Lower lobe of right lung (tissue), 2 donors: ENCODE measurements at regions not wholly inside any gene's neighbourhood (a gene's known extent, or its start where the extent isn't known, plus 50 kb on each side); places are given as distances from the start of the nearest gene placed in this dataset.

Source experiments
- ATAC-seq, 2 donors: fragments of 200-7000 bp; cut with Tn5 transposase; one replicate each; pipeline ENCODE4 v1.9.1; 2020 to 2022; ENCODE audit warnings: mild to moderate bottlenecking in 2 of 2, moderate library complexity in 2 of 2
- DNase-seq: peaks from one replicate; pipeline ENCODE4 v3.0.0-alpha.2; 2020
- H3K27ac ChIP-seq: fragments of 200-600 bp; one replicate; pipeline ENCODE4 v1.8.0; 2022
- H3K27me3 ChIP-seq: fragments of 200-600 bp; one replicate; pipeline ENCODE4 v1.8.0; 2022; ENCODE audit warnings: low read depth
- H3K36me3 ChIP-seq: fragments of 200-600 bp; one replicate; pipeline ENCODE4 v1.8.0; 2022; ENCODE audit warnings: mild to moderate bottlenecking
- H3K4me1 ChIP-seq: fragments of 200-600 bp; one replicate; pipeline ENCODE4 v1.8.0; 2022
- H3K4me3 ChIP-seq: fragments of 200-600 bp; one replicate; pipeline ENCODE4 v1.8.0; 2022; ENCODE audit warnings: mild to moderate bottlenecking
- H3K9me3 ChIP-seq: fragments of 200-600 bp; one replicate; pipeline ENCODE4 v1.8.0; 2022
- CTCF ChIP-seq: fragments of 200-600 bp; IDR thresholded peaks from one replicate; pipeline ENCODE4 v1.8.0; 2022; ENCODE audit warnings: antibody characterized with exemption, mild to moderate bottlenecking
- intact Hi-C: fragments of 100-400 bp; cut with DNase I; formaldehyde crosslinking; loops from one replicate; pipeline ENCODE4 v1.11.0; 2022
- donor health status: DM: no; HTN: yes; CAD: no; lungs with severe emphysema.

GRCh38 chr13:39954476-39954875, 299.0 kb downstream of the COG6 start:
- Histone ChIP-seq H3K27ac (no peak overlapping the region), H3K4me1 (peaks cover 5% of the 10 kb centered on the region), H3K4me3 (no peak overlapping the region), H3K27me3 (no peaks in the 10 kb centered on the region), H3K9me3 (no peaks in the 10 kb centered on the region), H3K36me3 (no peaks in the 10 kb centered on the region)
- ATAC-seq: no peak
- intact Hi-C loops: no loop called here
- no peak for DNase-seq
- TF ChIP-seq CTCF: no peak

GRCh38 chr13:39955560-39955959, 300.1 kb downstream of the COG6 start:
- no peak for TF ChIP-seq CTCF
- DNase-seq (no peak), ATAC-seq (no peak)
- intact Hi-C loops: no loop called here
- no peaks in the 10 kb centered on the region for H3K27me3 ChIP-seq
- peaks cover 5% of the 10 kb centered on the region for H3K4me1 ChIP-seq
- no peaks in the 10 kb centered on the region for H3K9me3 ChIP-seq
- no peaks in the 10 kb centered on the region for H3K36me3 ChIP-seq
- no peak overlapping the region for H3K4me3 ChIP-seq
- H3K27ac ChIP-seq: no peak overlapping the region

- no peak for TF ChIP-seq CTCF
- no peaks in the 10 kb centered on the region for H3K27me3 ChIP-seq
- H3K27ac ChIP-seq: no peak overlapping the region
- H3K4me3 ChIP-seq: no peak overlapping the region
- no peak for ATAC-seq
- no peak for DNase-seq
- no peaks in the 10 kb centered on the region for H3K9me3 ChIP-seq
- peaks cover 5% of the 10 kb centered on the region for H3K4me1 ChIP-seq
- H3K36me3 ChIP-seq: no peaks in the 10 kb centered on the region
- intact Hi-C loops: no loop called here
Observed at GRCh38 chr13:39956036-39956435, 300.6 kb downstream of the COG6 start.

- DNase-seq: no peak
- H3K9me3 ChIP-seq: no peaks in the 10 kb centered on the region
- H3K4me3 ChIP-seq: peak overlapping the region; percentile 12
- H3K27ac ChIP-seq: no peak overlapping the region
- H3K4me1 ChIP-seq: peaks cover 5% of the 10 kb centered on the region
- TF ChIP-seq CTCF: no peak
- intact Hi-C loops: no loop called here
- ATAC-seq: no peak
- no peaks in the 10 kb centered on the region for H3K27me3 ChIP-seq
- no peaks in the 10 kb centered on the region for H3K36me3 ChIP-seq
Observed at GRCh38 chr13:39957868-39958677, 302.6 kb downstream of the COG6 start.

- H3K27ac ChIP-seq: no peak overlapping the region
- DNase-seq (no peak), ATAC-seq (no peak)
- H3K36me3 ChIP-seq: no peaks in the 10 kb centered on the region
- H3K4me1 ChIP-seq: peaks cover 5% of the 10 kb centered on the region
- intact Hi-C loops: no loop called here
- TF ChIP-seq CTCF: no peak
- H3K4me3 ChIP-seq: no peak overlapping the region
- H3K27me3 ChIP-seq: no peaks in the 10 kb centered on the region
- H3K9me3 ChIP-seq: no peaks in the 10 kb centered on the region
Observed at GRCh38 chr13:39959497-39960144, 304.2 kb downstream of the COG6 start.
